ENCODE measurements at regions not wholly inside any gene's neighbourhood (a gene's known extent, or its start where the extent isn't known, plus 50 kb on each side); places are given as distances from the start of the nearest gene placed in this dataset.

GRCh38 chr6:19721766-19722377 lies 115.3 kb upstream of the ID4 start:
- TF ChIP-seq CTCF (IDR thresholded peaks at IDR 0.05) (no peak), ZFX (IDR thresholded peaks at IDR 0.05; ENCODE audit: borderline replicate concordance) (no peak)
